RPMI8226 (cell line): ENCODE measurements at regions not wholly inside any gene's neighbourhood (a gene's known extent, or its start where the extent isn't known, plus 50 kb on each side); places are given as distances from the start of the nearest gene placed in this dataset.

Source experiments
- DNase-seq: peaks from one replicate; pipeline ENCODE4 v3.0.0-alpha.2; 2015

GRCh38 chr14:58697930-58698642 lies 60.3 kb downstream of the DACT1 start:
- DNase-seq: no peak

- no peak for DNase-seq
These were observed 62.0 kb downstream of the DACT1 start for GRCh38 chr14:58699681-58700205.

- no peak for DNase-seq
These were observed 63.4 kb downstream of the DACT1 start for GRCh38 chr14:58701156-58701555.

GRCh38 chr14:58701604-58702003 lies 63.8 kb downstream of the DACT1 start:
- no peak for DNase-seq

GRCh38 chr14:58702441-58703160 lies 64.8 kb downstream of the DACT1 start:
- DNase-seq: no peak

GRCh38 chr14:58703161-58703506 lies 65.4 kb downstream of the DACT1 start:
- DNase-seq: peak; percentile 8

GRCh38 chr14:58705066-58705465 lies 67.3 kb downstream of the DACT1 start:
- DNase-seq: no peak

- DNase-seq: no peak
These were observed 70.2 kb downstream of the DACT1 start for GRCh38 chr14:58707949-58708348.

GRCh38 chr14:58709949-58710348 lies 72.2 kb downstream of the DACT1 start:
- DNase-seq: no peak

- DNase-seq: no peak
These were observed 73.6 kb downstream of the DACT1 start for GRCh38 chr14:58711382-58711781.

- no peak for DNase-seq
These were observed 74.6 kb downstream of the DACT1 start for GRCh38 chr14:58712357-58712756.

- DNase-seq: no peak
These were observed 75.9 kb downstream of the DACT1 start for GRCh38 chr14:58713677-58714076.

- DNase-seq: no peak
These were observed 78.9 kb downstream of the DACT1 start for GRCh38 chr14:58716706-58717105.

GRCh38 chr14:58717211-58717610 lies 79.4 kb downstream of the DACT1 start:
- DNase-seq: no peak

GRCh38 chr14:58717813-58718212 lies 80.1 kb downstream of the DACT1 start:
- no peak for DNase-seq

- no peak for DNase-seq
These were observed 80.8 kb downstream of the DACT1 start for GRCh38 chr14:58718226-58719205.

- DNase-seq: no peak
These were observed 84.0 kb downstream of the DACT1 start for GRCh38 chr14:58721723-58722122.

GRCh38 chr14:58722441-58722840 lies 84.7 kb downstream of the DACT1 start:
- no peak for DNase-seq

- no peak for DNase-seq
These were observed 86.4 kb downstream of the DACT1 start for GRCh38 chr14:58724206-58724605.

- DNase-seq: no peak
These were observed 86.9 kb downstream of the DACT1 start for GRCh38 chr14:58724702-58725101.

GRCh38 chr14:58725226-58725625 lies 87.5 kb downstream of the DACT1 start:
- DNase-seq: no peak

- no peak for DNase-seq
These were observed 88.1 kb downstream of the DACT1 start for GRCh38 chr14:58725871-58726270.

- no peak for DNase-seq
These were observed 93.2 kb downstream of the DACT1 start for GRCh38 chr14:58730792-58731464.
